HCT116 (cell line): ENCODE measurements at regions not wholly inside any gene's neighbourhood (a gene's known extent, or its start where the extent isn't known, plus 50 kb on each side); places are given as distances from the start of the nearest gene placed in this dataset.

ENCODE experiments used
- EZH2 ChIP-seq: fragments of 200-600 bp; sonication (generic); IDR thresholded peaks from 2 replicates; pipeline ENCODE4 v1.6.1; 2017; ENCODE audit warnings: antibody characterized with exemption, mixed run types
- EZH2phosphoT487 ChIP-seq: fragments of 200-600 bp; IDR thresholded peaks from 2 replicates; pipeline ENCODE4 v1.6.1; 2018; ENCODE audit warnings: antibody characterized with exemption, borderline replicate concordance
- JUND ChIP-seq: IDR thresholded peaks from 2 replicates; pipeline ENCODE4 v1.6.1; 2012
- POLR2A ChIP-seq: IDR thresholded peaks from 2 replicates; pipeline ENCODE4 v1.7.0; 2011; ENCODE audit warnings: borderline replicate concordance; ENCODE audit not compliant: insufficient read depth, insufficient read length; ENCODE audit errors: extremely low read depth
- POLR2AphosphoS5 ChIP-seq: IDR thresholded peaks from 2 replicates; pipeline ENCODE4 v1.6.1; 2011; ENCODE audit warnings: mild to moderate bottlenecking, low read depth, low read length, moderate library complexity
- RAD21 ChIP-seq: IDR thresholded peaks from 2 replicates; pipeline ENCODE4 v1.6.1; 2012; ENCODE audit warnings: low read depth, mild to moderate bottlenecking
- SP1 ChIP-seq: IDR thresholded peaks from 2 replicates; pipeline ENCODE4 v1.6.1; 2012; ENCODE audit warnings: low read depth
- TCF7L2 ChIP-seq: IDR thresholded peaks from 2 replicates; pipeline ENCODE4 v1.7.0; 2011; ENCODE audit warnings: borderline replicate concordance, inconsistent platforms; ENCODE audit not compliant: insufficient read depth, insufficient read length; ENCODE audit errors: extremely low read depth
- YY1 ChIP-seq: IDR thresholded peaks from 2 replicates; pipeline ENCODE4 v1.6.1; 2011; ENCODE audit warnings: low read length, low read depth, moderate library complexity, mild to moderate bottlenecking; ENCODE audit not compliant: insufficient replicate concordance; ENCODE audit errors: extremely low read depth
- ZFX ChIP-seq: fragments of 450-650 bp; IDR thresholded peaks from 2 replicates; pipeline ENCODE4 v1.6.1; 2017
- ZNF274 ChIP-seq: fragments of 200-500 bp; sonication (Bioruptor generic); IDR thresholded peaks from 2 replicates; pipeline ENCODE4 v1.6.1; 2014; ENCODE audit warnings: mild to moderate bottlenecking, low read depth, low read length, inconsistent platforms
- TF ChIP-seq, protein P1 (sequence below), 3 experiments: fragments of 200-600 bp in 1 of 3; sonication (generic) in 1 of 3; IDR thresholded peaks in 2 of 3; conservative IDR thresholded peaks in 1 of 3; 2 replicates each; pipeline ENCODE4 v1.5.1; 2012 to 2017; ENCODE audit warnings: low read depth in 2 of 3, low read length in 2 of 3, antibody characterized with exemption in 1 of 3, borderline replicate concordance in 1 of 3, control low read depth in 1 of 3, mild to moderate bottlenecking in 1 of 3, mixed read lengths in 1 of 3, mixed run types in 1 of 3, moderate library complexity in 1 of 3; ENCODE audit not compliant: insufficient read depth in 1 of 3

DNA sequence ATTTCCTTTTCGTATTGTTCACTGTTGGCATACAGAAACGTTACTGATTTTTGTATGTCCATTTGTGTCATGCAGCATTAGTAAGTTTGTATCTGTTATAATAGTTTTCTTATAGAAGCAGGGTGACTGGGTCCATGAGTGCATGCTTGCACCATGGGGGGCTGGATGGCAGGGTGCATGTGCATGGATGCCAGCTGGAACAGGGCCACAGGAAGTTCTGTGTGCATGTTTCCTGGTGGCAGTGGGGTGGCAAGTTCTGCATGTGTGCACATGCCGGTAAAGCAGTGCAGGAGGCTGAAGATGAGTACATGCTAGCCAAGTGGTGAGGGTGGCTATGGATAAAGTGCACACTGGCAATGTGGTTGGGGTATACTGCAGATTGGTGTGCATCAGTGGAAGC, 468.0 kb upstream of the KLHL4 start:
- TF ChIP-seq YY1 (no peak), EZH2 (no peak), POLR2A (no peak), SP1 (no peak), EZH2phosphoT487 (no peak), POLR2AphosphoS5 (no peak), RAD21 (no peak), ZFX (no peak), JUND (no peak), ZNF274 (no peak), TCF7L2 (no peak)
- TF ChIP-seq, protein P1, sequence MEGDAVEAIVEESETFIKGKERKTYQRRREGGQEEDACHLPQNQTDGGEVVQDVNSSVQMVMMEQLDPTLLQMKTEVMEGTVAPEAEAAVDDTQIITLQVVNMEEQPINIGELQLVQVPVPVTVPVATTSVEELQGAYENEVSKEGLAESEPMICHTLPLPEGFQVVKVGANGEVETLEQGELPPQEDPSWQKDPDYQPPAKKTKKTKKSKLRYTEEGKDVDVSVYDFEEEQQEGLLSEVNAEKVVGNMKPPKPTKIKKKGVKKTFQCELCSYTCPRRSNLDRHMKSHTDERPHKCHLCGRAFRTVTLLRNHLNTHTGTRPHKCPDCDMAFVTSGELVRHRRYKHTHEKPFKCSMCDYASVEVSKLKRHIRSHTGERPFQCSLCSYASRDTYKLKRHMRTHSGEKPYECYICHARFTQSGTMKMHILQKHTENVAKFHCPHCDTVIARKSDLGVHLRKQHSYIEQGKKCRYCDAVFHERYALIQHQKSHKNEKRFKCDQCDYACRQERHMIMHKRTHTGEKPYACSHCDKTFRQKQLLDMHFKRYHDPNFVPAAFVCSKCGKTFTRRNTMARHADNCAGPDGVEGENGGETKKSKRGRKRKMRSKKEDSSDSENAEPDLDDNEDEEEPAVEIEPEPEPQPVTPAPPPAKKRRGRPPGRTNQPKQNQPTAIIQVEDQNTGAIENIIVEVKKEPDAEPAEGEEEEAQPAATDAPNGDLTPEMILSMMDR (IDR thresholded peaks at IDR 0.05 in 2 of 3, conservative IDR thresholded peaks at IDR 0.05 in 1 of 3; ENCODE audit: borderline replicate concordance in 1 of 3, insufficient read depth in 1 of 3, low read depth in 2 of 3, low read length in 2 of 3) = no peak
